ENCODE measurements at regions not wholly inside any gene's neighbourhood (a gene's known extent, or its start where the extent isn't known, plus 50 kb on each side); places are given as distances from the start of the nearest gene placed in this dataset.

DNA sequence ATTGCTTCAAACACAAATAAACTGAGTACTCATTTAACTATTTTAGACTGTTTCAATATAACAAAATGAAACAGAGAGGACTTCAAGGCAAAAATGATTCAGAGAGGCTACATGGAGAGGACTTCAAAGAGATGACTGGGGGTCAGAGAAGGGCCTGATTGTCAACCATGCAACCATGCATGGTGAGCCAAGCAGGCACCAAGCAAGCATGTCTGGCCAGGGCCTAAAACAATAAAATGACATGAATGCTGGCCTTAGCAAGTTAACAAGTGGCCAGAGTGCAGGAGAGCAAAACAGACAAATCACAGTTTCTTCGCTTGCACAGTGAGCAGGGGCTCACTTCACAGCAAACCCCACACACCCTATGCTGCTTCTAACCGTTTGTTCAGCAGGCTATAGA lies 356.5 kb upstream of the MTPN start:
- TF ChIP-seq CTCF (conservative IDR thresholded peaks at IDR 0.05; ENCODE audit: low read depth, low read length): no peak
- Histone ChIP-seq H3K4me3 (ENCODE audit: low read depth, low read length, poor library complexity, severe bottlenecking) (no peak overlapping the region), H3K27me3 (replicated peaks; ENCODE audit: insufficient read depth, low read depth, low read length, poor library complexity) (no peaks in the 10 kb centered on the region), H3K4me1 (ENCODE audit: insufficient read depth, low read length, poor library complexity, severe bottlenecking) (peaks cover 7% of the 10 kb centered on the region), H3K9me3 (ENCODE audit: low read depth, low read length, poor library complexity, severe bottlenecking) (no peaks in the 10 kb centered on the region), H3K36me3 (ENCODE audit: insufficient read depth, low read length, poor library complexity, severe bottlenecking) (no peaks in the 10 kb centered on the region), H3K27ac (ENCODE audit: low read depth, low read length, poor library complexity, severe bottlenecking) (no peak overlapping the region)
- ChIA-PET CTCF (no interaction called here), POLR2A (ENCODE audit: low non-redundant PET) (no interaction called here)
- intact Hi-C loops (cut with micrococcal nuclease; ENCODE audit: unreplicated experiment): no loop called here
- no peak for DNase-seq (ENCODE audit: low spot score)
- BruUV-seq (replicated peaks): no TSS peak

- BruUV-seq (replicated peaks): no TSS peak
- intact Hi-C loops (cut with micrococcal nuclease; ENCODE audit: unreplicated experiment): no loop called here
- no peaks in the 10 kb centered on the region for H3K9me3 ChIP-seq (ENCODE audit: low read depth, low read length, poor library complexity, severe bottlenecking)
- no peak overlapping the region for H3K4me3 ChIP-seq (ENCODE audit: low read depth, low read length, poor library complexity, severe bottlenecking)
- ChIA-PET CTCF (no interaction called here), POLR2A (ENCODE audit: low non-redundant PET) (no interaction called here)
- no peak overlapping the region for H3K27ac ChIP-seq (ENCODE audit: low read depth, low read length, poor library complexity, severe bottlenecking)
- H3K27me3 ChIP-seq (replicated peaks; ENCODE audit: insufficient read depth, low read depth, low read length, poor library complexity): no peaks in the 10 kb centered on the region
- no peak for TF ChIP-seq EZH2 (IDR thresholded peaks at IDR 0.05; ENCODE audit: borderline replicate concordance, low read depth, low read length, poor library complexity, severe bottlenecking)
- no peak for TF ChIP-seq CTCF (conservative IDR thresholded peaks at IDR 0.05; ENCODE audit: low read depth, low read length)
- peak; percentile 47 for DNase-seq (ENCODE audit: low spot score)
- H3K4me1 ChIP-seq (ENCODE audit: insufficient read depth, low read length, poor library complexity, severe bottlenecking): peaks cover 9% of the 10 kb centered on the region
- H3K36me3 ChIP-seq (ENCODE audit: insufficient read depth, low read length, poor library complexity, severe bottlenecking): no peaks in the 10 kb centered on the region
Measured at GRCh38 chr7:136326045-136326609, 349.0 kb upstream of the MTPN start.

GRCh38 chr7:136325578-136325977 lies 348.4 kb upstream of the MTPN start:
- intact Hi-C loops (cut with micrococcal nuclease; ENCODE audit: unreplicated experiment): no loop called here

More at GRCh38 chr7:136325578-136325977, 348.4 kb upstream of the MTPN start:
- H3K4me1 ChIP-seq (ENCODE audit: insufficient read depth, low read length, poor library complexity, severe bottlenecking): peaks cover 9% of the 10 kb centered on the region
- H3K27me3 ChIP-seq (replicated peaks; ENCODE audit: insufficient read depth, low read depth, low read length, poor library complexity): no peaks in the 10 kb centered on the region
- DNase-seq (ENCODE audit: low spot score): no peak
- TF ChIP-seq EZH2 (IDR thresholded peaks at IDR 0.05; ENCODE audit: borderline replicate concordance, low read depth, low read length, poor library complexity, severe bottlenecking) (no peak), CTCF (conservative IDR thresholded peaks at IDR 0.05; ENCODE audit: low read depth, low read length) (no peak)
- no peaks in the 10 kb centered on the region for H3K36me3 ChIP-seq (ENCODE audit: insufficient read depth, low read length, poor library complexity, severe bottlenecking)
- ChIA-PET POLR2A (ENCODE audit: low non-redundant PET) (no interaction called here), CTCF (no interaction called here)
- no peaks in the 10 kb centered on the region for H3K9me3 ChIP-seq (ENCODE audit: low read depth, low read length, poor library complexity, severe bottlenecking)
- no TSS peak for BruUV-seq (replicated peaks)
- H3K27ac ChIP-seq (ENCODE audit: low read depth, low read length, poor library complexity, severe bottlenecking): no peak overlapping the region
- no peak overlapping the region for H3K4me3 ChIP-seq (ENCODE audit: low read depth, low read length, poor library complexity, severe bottlenecking)

Data from A673 (cell line).